ENCODE measurements at regions not wholly inside any gene's neighbourhood (a gene's known extent, or its start where the extent isn't known, plus 50 kb on each side); places are given as distances from the start of the nearest gene placed in this dataset.

GRCh38 chr2:8435608-8436007 is 246.2 kb upstream of the ID2 start:
- intact Hi-C loops (cut with DNase I; ENCODE audit: low total_unique reads): no loop called here
- Histone ChIP-seq H3K4me1 (no peaks in the 10 kb centered on the region), H3K9me3 (no peaks in the 10 kb centered on the region), H3K4me3 (no peak overlapping the region), H3K36me3 (no peaks in the 10 kb centered on the region), H3K27ac (no peak overlapping the region), H3K27me3 (no peaks in the 10 kb centered on the region)
- DNase-seq: no peak
- TF ChIP-seq POLR2A (IDR thresholded peaks at IDR 0.05) (no peak), CTCF (IDR thresholded peaks at IDR 0.05) (no peak)

DNA sequence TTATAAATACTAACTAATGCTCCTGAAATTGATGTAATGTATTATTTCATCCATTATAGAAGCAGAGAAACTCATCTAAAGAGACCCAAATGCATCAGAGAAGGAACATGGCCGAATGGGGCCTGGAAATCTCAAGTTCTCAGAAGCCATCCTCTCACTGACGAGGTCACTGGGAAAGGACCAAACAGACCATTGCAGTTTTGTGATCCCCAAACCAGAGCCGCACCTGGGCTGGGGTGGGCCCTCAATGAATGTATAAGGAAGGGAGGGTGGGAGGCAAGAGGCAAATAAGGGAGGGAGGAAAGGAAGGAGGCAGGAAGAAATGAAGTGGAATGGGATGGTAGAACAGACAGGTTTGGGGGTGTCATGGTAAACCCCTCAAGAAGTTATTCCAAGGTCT is 245.3 kb upstream of the ID2 start:
- Histone ChIP-seq H3K4me3 (no peak overlapping the region), H3K36me3 (no peaks in the 10 kb centered on the region), H3K4me1 (no peaks in the 10 kb centered on the region), H3K27ac (no peak overlapping the region), H3K27me3 (no peaks in the 10 kb centered on the region), H3K9me3 (no peaks in the 10 kb centered on the region)
- no peak for DNase-seq
- intact Hi-C loops (cut with DNase I; ENCODE audit: low total_unique reads): no loop called here
- TF ChIP-seq POLR2A (IDR thresholded peaks at IDR 0.05) (no peak), CTCF (IDR thresholded peaks at IDR 0.05) (no peak)

DNA sequence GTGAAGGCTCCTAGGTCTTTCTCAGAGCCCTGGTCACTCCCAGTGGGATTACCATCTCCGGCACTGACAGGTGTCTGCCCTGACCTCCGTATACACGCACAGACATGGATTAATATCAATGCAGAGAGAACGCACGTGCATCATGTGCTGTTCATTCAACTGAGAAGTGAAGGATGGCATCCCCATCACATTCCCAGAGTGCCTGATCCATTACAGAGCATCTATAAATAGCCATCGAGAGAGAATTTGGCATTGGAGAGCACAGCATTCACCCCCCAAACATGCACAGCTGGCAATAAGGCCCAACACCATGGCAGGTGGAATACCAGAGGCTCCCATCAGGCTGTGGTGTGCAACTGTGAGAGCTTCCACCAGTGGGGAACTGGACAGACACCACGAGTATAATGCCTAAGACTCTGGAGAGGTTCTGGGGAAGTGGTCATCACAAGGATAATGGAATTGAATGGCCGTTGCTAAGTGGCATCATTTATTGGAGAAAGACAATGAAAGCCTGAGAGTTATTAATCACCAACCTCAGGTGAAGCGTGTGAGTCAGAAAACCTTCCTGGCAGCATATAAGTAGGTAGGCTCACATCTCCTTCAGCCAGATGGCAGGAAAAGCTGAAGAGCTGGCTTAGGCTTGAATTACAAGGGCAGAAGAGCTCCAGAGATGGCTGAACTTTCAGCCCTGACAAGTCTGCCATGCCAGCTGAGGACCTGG is 244.5 kb upstream of the ID2 start:
- Histone ChIP-seq H3K27ac (no peak overlapping the region), H3K9me3 (no peaks in the 10 kb centered on the region), H3K4me1 (no peaks in the 10 kb centered on the region), H3K27me3 (no peaks in the 10 kb centered on the region), H3K36me3 (no peaks in the 10 kb centered on the region), H3K4me3 (no peak overlapping the region)
- intact Hi-C loops (cut with DNase I; ENCODE audit: low total_unique reads): no loop called here
- no peak for DNase-seq
- TF ChIP-seq POLR2A (IDR thresholded peaks at IDR 0.05) (no peak), CTCF (IDR thresholded peaks at IDR 0.05) (no peak)

GRCh38 chr2:8437949-8438400 is 243.9 kb upstream of the ID2 start:
- no peak for TF ChIP-seq POLR2A (IDR thresholded peaks at IDR 0.05)
- no peak for TF ChIP-seq CTCF (IDR thresholded peaks at IDR 0.05)
- H3K4me3 ChIP-seq: no peak overlapping the region
- H3K9me3 ChIP-seq: no peaks in the 10 kb centered on the region
- intact Hi-C loops (cut with DNase I; ENCODE audit: low total_unique reads): no loop called here
- no peak overlapping the region for H3K27ac ChIP-seq
- no peak for DNase-seq
- H3K4me1 ChIP-seq: no peaks in the 10 kb centered on the region
- no peaks in the 10 kb centered on the region for H3K36me3 ChIP-seq
- no peaks in the 10 kb centered on the region for H3K27me3 ChIP-seq

GRCh38 chr2:8438476-8438875 is 243.4 kb upstream of the ID2 start:
- no peak for DNase-seq
- no peak overlapping the region for H3K4me3 ChIP-seq
- no peaks in the 10 kb centered on the region for H3K36me3 ChIP-seq
- no peak overlapping the region for H3K27ac ChIP-seq
- intact Hi-C loops (cut with DNase I; ENCODE audit: low total_unique reads): no loop called here
- TF ChIP-seq POLR2A (IDR thresholded peaks at IDR 0.05) (no peak), CTCF (IDR thresholded peaks at IDR 0.05) (no peak)
- no peaks in the 10 kb centered on the region for H3K4me1 ChIP-seq
- no peaks in the 10 kb centered on the region for H3K9me3 ChIP-seq
- H3K27me3 ChIP-seq: no peaks in the 10 kb centered on the region
